Mesothelial cell of epicardium (in vitro differentiated cells): ENCODE measurements at regions not wholly inside any gene's neighbourhood (a gene's known extent, or its start where the extent isn't known, plus 50 kb on each side); places are given as distances from the start of the nearest gene placed in this dataset.

ENCODE experiments used
- DNase-seq, 2 experiments: peaks; one replicate each; pipeline ENCODE4 v3.0.0; 2021; ENCODE audit warnings: low spot score in 2 of 2; ENCODE audit not compliant: unreplicated experiment in 2 of 2
- H3K27ac Mint-ChIP-seq: 2 replicates; pipeline ENCODE4 v1.8.0; 2021; ENCODE audit warnings: mixed read lengths
- H3K27me3 Mint-ChIP-seq: 2 replicates; pipeline ENCODE4 v1.8.0; 2021; ENCODE audit warnings: low read depth, mixed read lengths
- H3K36me3 Mint-ChIP-seq: 2 replicates; pipeline ENCODE4 v1.8.0; 2021; ENCODE audit warnings: mixed read lengths
- H3K4me1 Mint-ChIP-seq: 2 replicates; pipeline ENCODE4 v1.8.0; 2021; ENCODE audit warnings: mixed read lengths
- H3K4me3 Mint-ChIP-seq: 2 replicates; pipeline ENCODE4 v1.8.0; 2021; ENCODE audit warnings: mild to moderate bottlenecking, moderate library complexity, mixed read lengths
- H3K9me3 Mint-ChIP-seq: 2 replicates; pipeline ENCODE4 v1.8.0; 2021; ENCODE audit warnings: mixed read lengths
- TF ChIP-seq, protein P1 (sequence below): fragments of 200-600 bp; sonication (generic); IDR thresholded peaks from one replicate; pipeline ENCODE4 v1.5.0; 2021; ENCODE audit warnings: antibody characterized with exemption; ENCODE audit not compliant: unreplicated experiment

DNA sequence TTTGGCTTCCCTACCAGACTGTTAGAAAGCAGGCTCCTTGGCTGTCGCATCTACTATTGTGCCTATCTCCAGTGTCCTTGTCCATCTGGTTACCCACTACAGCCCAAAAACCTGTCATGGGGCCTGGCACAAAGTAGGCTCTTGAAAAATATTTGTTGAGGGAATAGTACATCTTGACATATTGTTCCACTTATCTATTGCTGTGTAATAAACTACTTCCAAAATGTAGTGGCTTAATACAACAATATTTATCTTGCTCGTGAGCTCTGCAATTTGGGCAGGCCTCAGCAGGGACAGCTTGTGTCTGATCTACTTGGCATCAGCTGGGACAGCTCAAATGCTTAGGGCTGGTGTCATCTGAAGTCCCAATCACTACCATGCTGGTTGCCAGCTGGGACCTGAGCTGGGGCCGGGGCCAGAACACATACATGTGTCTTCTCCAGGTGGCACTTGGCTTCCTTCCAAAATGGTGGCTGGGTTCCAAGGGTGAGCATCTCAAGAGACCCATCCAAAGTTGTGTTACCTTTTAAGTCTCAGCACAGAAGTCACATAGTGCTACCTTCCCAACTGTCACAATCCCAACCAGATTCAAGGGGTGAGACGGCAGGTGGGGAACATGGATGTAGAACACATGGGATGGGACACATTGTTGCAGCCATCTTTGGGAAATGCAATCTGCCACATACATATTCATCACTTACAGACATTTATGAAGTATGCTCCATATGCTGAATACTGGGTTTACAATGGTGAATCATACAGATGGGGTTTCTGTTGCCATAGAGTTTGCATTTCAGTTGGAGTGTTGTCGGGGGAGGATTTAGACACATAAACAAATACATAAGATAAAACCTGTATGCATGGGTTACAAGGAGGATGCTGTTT lies 134.2 kb downstream of the FOXI3 start:
- Mint-ChIP-seq H3K27ac (no peak overlapping the region), H3K4me1 (peaks cover 2% of the 10 kb centered on the region), H3K36me3 (no peaks in the 10 kb centered on the region), H3K9me3 (no peaks in the 10 kb centered on the region), H3K4me3 (no peak overlapping the region), H3K27me3 (peaks cover 2% of the 10 kb centered on the region)
- TF ChIP-seq, protein P1, sequence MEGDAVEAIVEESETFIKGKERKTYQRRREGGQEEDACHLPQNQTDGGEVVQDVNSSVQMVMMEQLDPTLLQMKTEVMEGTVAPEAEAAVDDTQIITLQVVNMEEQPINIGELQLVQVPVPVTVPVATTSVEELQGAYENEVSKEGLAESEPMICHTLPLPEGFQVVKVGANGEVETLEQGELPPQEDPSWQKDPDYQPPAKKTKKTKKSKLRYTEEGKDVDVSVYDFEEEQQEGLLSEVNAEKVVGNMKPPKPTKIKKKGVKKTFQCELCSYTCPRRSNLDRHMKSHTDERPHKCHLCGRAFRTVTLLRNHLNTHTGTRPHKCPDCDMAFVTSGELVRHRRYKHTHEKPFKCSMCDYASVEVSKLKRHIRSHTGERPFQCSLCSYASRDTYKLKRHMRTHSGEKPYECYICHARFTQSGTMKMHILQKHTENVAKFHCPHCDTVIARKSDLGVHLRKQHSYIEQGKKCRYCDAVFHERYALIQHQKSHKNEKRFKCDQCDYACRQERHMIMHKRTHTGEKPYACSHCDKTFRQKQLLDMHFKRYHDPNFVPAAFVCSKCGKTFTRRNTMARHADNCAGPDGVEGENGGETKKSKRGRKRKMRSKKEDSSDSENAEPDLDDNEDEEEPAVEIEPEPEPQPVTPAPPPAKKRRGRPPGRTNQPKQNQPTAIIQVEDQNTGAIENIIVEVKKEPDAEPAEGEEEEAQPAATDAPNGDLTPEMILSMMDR, result no peak
- no peak for DNase-seq

DNA sequence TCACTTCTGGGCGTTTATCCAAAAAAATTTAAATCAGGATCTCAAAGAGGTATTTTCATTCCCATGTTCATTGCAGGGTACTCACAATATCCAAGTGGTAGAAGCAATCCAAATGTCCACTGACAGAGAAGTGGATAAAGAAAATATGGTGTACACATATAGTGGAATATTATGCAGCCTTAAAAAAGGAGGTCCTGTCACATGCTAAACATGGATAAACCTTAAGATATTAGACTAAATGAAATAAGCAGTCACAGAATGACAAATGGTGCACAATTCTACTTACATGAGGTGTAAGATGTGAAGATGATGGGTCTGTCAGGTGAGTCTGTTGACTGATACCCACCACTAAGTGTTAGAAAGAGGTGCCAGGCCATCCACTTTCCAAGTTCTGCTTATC lies 140.6 kb downstream of the THNSL2 start:
- Mint-ChIP-seq H3K27me3 (peaks cover 2% of the 10 kb centered on the region), H3K4me1 (no peaks in the 10 kb centered on the region), H3K36me3 (no peaks in the 10 kb centered on the region), H3K9me3 (peaks cover 32% of the 10 kb centered on the region), H3K4me3 (no peak overlapping the region), H3K27ac (no peak overlapping the region)
- no peak for DNase-seq
- TF ChIP-seq, protein P1, result no peak

DNA sequence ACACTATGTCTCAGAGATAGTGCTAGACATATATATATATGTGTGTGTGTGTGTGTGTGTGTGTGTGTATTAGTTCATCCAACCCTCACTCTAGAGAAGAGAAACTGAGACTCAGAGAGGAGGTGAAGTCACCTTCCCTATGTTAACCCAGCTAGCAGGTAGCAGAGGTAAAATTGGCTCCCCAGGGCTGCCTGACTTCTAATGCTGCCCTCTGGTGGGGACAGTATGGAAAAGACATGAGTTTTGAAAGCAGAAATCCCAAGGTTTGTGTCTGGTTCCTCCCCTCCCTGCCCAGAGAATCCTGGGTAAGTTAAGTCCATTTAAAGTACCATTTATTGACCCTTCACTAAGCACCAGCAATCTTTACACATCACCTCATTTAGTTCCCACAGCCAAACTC lies 137.7 kb downstream of the THNSL2 start:
- Mint-ChIP-seq H3K9me3 (peaks cover 42% of the 10 kb centered on the region), H3K36me3 (no peaks in the 10 kb centered on the region), H3K4me3 (no peak overlapping the region), H3K4me1 (no peaks in the 10 kb centered on the region), H3K27ac (no peak overlapping the region), H3K27me3 (peaks cover 9% of the 10 kb centered on the region)
- TF ChIP-seq, protein P1, result no peak
- DNase-seq, result no peak

DNA sequence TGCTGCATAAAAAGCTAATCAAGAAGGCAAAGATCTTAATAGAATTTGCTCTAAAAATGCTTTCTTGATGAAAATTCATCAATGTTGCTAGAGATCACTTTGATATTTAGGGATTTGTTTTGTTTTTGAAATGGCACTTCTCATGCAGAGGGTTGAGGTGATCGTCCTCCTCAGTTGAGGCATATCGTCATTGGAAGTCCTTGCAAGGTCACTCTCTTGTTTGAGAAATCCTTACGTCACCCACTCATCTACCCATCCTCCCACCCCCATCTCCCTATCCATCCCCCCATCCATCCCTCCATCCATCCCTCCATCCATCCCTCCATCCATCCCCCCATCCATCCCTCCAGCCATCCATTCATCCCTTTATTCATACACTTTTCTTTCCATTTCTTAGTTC lies 133.7 kb downstream of the THNSL2 start:
- Mint-ChIP-seq H3K36me3 (no peaks in the 10 kb centered on the region), H3K27ac (no peak overlapping the region), H3K9me3 (peaks cover 36% of the 10 kb centered on the region), H3K4me1 (no peaks in the 10 kb centered on the region), H3K4me3 (no peak overlapping the region), H3K27me3 (peaks cover 14% of the 10 kb centered on the region)
- no peak for DNase-seq
- TF ChIP-seq, protein P1, result no peak

DNA sequence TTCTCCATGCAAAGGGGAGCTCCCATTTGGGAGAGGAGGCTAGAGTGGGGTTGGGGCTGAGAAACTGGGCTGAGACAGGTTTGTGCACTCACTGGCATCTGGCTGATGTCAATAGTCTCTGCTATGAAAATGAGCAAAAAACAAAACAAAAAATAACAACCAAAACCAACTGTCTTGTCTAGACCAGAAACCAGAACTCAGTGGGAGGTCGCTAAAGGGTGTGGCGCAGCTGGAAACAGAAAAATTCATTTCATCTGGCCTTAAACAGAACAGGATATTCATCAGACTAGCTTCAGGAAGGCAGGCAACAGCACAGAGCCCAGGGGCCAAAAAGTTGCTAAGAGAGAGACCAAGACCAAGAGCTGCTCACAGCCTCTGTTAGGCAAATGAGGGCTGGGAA lies 126.1 kb downstream of the THNSL2 start:
- no peaks in the 10 kb centered on the region for H3K36me3 Mint-ChIP-seq
- H3K4me1 Mint-ChIP-seq, result no peaks in the 10 kb centered on the region
- H3K9me3 Mint-ChIP-seq, result peaks cover 15% of the 10 kb centered on the region
- peaks cover 2% of the 10 kb centered on the region for H3K27me3 Mint-ChIP-seq
- H3K4me3 Mint-ChIP-seq, result no peak overlapping the region
- TF ChIP-seq, protein P1, result no peak
- DNase-seq, result no peak
- no peak overlapping the region for H3K27ac Mint-ChIP-seq
